ENCODE measurements at regions not wholly inside any gene's neighbourhood (a gene's known extent, or its start where the extent isn't known, plus 50 kb on each side); places are given as distances from the start of the nearest gene placed in this dataset.
A peak's percentile ranks its signal among the peaks of the same experiment; 100 is the strongest.

DNA sequence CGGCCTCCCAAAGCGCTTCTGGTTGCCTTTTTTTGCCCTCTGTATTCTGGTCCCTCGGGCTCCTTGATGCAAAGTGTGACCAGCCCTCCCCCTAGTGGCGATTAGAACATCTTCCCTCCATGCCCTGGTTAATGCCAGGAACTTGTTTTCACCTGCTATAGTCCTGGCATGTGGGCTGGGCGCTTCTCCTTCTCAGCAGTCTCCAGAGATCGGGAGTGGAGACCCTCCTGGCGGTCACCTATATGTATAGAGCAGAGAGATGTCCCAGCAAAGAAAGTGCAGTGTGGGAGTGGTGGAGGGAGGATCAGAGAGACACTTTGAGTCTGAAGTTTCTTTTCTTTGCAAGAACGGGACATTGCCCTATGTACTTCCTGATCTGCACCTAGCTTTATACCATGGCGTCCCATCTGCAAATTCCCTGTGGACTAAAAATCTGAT lies 264.1 kb downstream of the OTUD1 start:
- H3K27me3 ChIP-seq (ENCODE audit: low read depth, low read length) = no peaks in the 10 kb centered on the region
- H3K4me2 ChIP-seq (ENCODE audit: low read length) = peak overlapping the region; percentile 79
- peak overlapping the region; percentile 30; the same call in 1 of the 2 replicates for H3K9ac ChIP-seq (ENCODE audit: low read length)
- no peaks in the 10 kb centered on the region for H4K20me1 ChIP-seq (ENCODE audit: insufficient read depth, low read length)
- H3K4me1 ChIP-seq (ENCODE audit: low read length) = no peaks in the 10 kb centered on the region
- H3K9me3 ChIP-seq (ENCODE audit: insufficient read depth, low read length) = no peaks in the 10 kb centered on the region
- no peaks in the 10 kb centered on the region for H3K36me3 ChIP-seq (replicated peaks; ENCODE audit: low read depth, low read length)
- no peak overlapping the region for H3K27ac ChIP-seq (ENCODE audit: low read length)
- no peak for TF ChIP-seq EZH2phosphoT487 (IDR thresholded peaks at IDR 0.05; ENCODE audit: low read depth)
- TF ChIP-seq, protein P1, sequence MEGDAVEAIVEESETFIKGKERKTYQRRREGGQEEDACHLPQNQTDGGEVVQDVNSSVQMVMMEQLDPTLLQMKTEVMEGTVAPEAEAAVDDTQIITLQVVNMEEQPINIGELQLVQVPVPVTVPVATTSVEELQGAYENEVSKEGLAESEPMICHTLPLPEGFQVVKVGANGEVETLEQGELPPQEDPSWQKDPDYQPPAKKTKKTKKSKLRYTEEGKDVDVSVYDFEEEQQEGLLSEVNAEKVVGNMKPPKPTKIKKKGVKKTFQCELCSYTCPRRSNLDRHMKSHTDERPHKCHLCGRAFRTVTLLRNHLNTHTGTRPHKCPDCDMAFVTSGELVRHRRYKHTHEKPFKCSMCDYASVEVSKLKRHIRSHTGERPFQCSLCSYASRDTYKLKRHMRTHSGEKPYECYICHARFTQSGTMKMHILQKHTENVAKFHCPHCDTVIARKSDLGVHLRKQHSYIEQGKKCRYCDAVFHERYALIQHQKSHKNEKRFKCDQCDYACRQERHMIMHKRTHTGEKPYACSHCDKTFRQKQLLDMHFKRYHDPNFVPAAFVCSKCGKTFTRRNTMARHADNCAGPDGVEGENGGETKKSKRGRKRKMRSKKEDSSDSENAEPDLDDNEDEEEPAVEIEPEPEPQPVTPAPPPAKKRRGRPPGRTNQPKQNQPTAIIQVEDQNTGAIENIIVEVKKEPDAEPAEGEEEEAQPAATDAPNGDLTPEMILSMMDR (IDR thresholded peaks at IDR 0.05; ENCODE audit: low read depth, low read length) = peak; percentile 58
- H3K4me3 ChIP-seq (ENCODE audit: low read length) = peak overlapping the region; percentile 75
- H3K79me2 ChIP-seq (ENCODE audit: low read length) = no peaks in the 10 kb centered on the region
- peak overlapping the region; percentile 92 for H2AFZ ChIP-seq (ENCODE audit: low read depth, low read length)

DNA sequence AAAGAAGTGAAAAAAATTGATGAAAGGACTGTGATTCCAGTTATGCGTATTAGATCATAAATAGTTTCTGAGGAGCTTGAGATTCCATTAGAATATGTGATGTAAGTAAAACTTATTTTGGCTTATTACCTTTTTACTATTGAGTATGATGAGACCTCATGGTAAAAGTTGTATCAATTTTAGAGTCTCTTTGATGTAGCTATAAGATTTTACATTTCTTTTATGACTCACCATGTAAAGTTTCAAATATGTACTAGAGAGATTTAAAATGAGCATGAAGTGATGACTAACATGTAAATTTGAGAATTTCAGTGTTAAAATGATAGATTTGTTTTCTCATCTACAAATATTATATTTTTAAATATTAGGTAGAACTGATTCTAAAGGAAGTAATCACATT lies 276.5 kb downstream of the OTUD1 start:
- no peak overlapping the region for H3K27ac ChIP-seq (ENCODE audit: low read length)
- H3K4me1 ChIP-seq (ENCODE audit: low read length) = no peaks in the 10 kb centered on the region
- no peak overlapping the region for H3K4me2 ChIP-seq (ENCODE audit: low read length)
- no peak overlapping the region for H3K4me3 ChIP-seq (ENCODE audit: low read length)
- no peaks in the 10 kb centered on the region for H4K20me1 ChIP-seq (ENCODE audit: insufficient read depth, low read length)
- no peaks in the 10 kb centered on the region for H3K79me2 ChIP-seq (ENCODE audit: low read length)
- TF ChIP-seq, protein P1 (IDR thresholded peaks at IDR 0.05; ENCODE audit: low read depth, low read length) = no peak
- no peak for TF ChIP-seq EZH2phosphoT487 (IDR thresholded peaks at IDR 0.05; ENCODE audit: low read depth)
- H3K27me3 ChIP-seq (ENCODE audit: low read depth, low read length) = no peaks in the 10 kb centered on the region
- no peaks in the 10 kb centered on the region for H3K36me3 ChIP-seq (replicated peaks; ENCODE audit: low read depth, low read length)
- H2AFZ ChIP-seq (ENCODE audit: low read depth, low read length) = no peak overlapping the region
- H3K9ac ChIP-seq (ENCODE audit: low read length) = no peak overlapping the region
- no peaks in the 10 kb centered on the region for H3K9me3 ChIP-seq (ENCODE audit: insufficient read depth, low read length)

DNA sequence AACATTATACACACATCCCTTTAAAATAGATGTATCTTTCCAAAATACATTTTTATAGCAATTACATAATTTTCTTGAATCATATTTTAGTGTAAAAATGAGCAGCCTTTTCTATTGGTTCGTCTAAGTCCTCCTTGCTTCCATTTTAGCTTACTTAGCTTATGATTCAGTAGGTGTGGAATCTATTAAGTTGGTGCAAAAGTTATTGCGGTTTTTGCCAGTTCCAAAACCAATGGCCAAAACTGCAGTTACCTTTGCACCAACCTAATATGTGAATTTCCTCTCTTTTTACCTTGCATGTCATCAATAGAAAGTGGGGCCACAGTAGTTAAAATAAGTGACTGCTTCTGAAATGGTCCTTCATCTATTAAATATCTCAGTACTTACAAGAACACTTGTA lies 279.0 kb downstream of the OTUD1 start:
- Histone ChIP-seq H3K4me3 (ENCODE audit: low read length) (no peak overlapping the region), H2AFZ (ENCODE audit: low read depth, low read length) (no peak overlapping the region), H3K4me1 (ENCODE audit: low read length) (no peaks in the 10 kb centered on the region), H3K9ac (ENCODE audit: low read length) (no peak overlapping the region), H3K4me2 (ENCODE audit: low read length) (no peak overlapping the region), H3K79me2 (ENCODE audit: low read length) (no peaks in the 10 kb centered on the region), H3K9me3 (ENCODE audit: insufficient read depth, low read length) (no peaks in the 10 kb centered on the region), H3K27ac (ENCODE audit: low read length) (no peak overlapping the region), H4K20me1 (ENCODE audit: insufficient read depth, low read length) (no peaks in the 10 kb centered on the region), H3K27me3 (ENCODE audit: low read depth, low read length) (no peaks in the 10 kb centered on the region), H3K36me3 (replicated peaks; ENCODE audit: low read depth, low read length) (no peaks in the 10 kb centered on the region)
- TF ChIP-seq, protein P1 (IDR thresholded peaks at IDR 0.05; ENCODE audit: low read depth, low read length) = no peak
- TF ChIP-seq EZH2phosphoT487 (IDR thresholded peaks at IDR 0.05; ENCODE audit: low read depth) = no peak

DNA sequence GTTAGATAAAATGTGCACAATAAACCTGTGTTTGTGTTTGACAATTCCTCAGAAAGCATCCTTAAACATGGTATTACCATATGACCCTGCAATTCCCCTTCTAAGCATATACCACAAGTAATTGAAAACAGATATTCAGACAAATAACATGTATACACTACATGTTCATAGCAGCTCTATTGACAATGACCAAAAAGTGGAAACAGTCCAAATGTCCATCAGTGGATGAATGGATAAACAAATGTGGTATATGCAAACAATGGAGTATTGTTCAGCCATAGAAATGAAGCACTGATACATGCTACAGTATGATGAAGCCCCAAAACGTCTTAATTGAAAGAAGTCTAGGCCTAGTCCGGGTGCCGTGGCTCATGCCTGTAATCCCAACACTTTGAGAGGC lies 280.1 kb downstream of the OTUD1 start:
- no peak overlapping the region for H3K4me3 ChIP-seq (ENCODE audit: low read length)
- no peak overlapping the region for H2AFZ ChIP-seq (ENCODE audit: low read depth, low read length)
- no peak overlapping the region for H3K9ac ChIP-seq (ENCODE audit: low read length)
- no peak overlapping the region for H3K27ac ChIP-seq (ENCODE audit: low read length)
- no peaks in the 10 kb centered on the region for H3K27me3 ChIP-seq (ENCODE audit: low read depth, low read length)
- H3K4me2 ChIP-seq (ENCODE audit: low read length) = no peak overlapping the region
- H3K9me3 ChIP-seq (ENCODE audit: insufficient read depth, low read length) = no peaks in the 10 kb centered on the region
- H3K79me2 ChIP-seq (ENCODE audit: low read length) = no peaks in the 10 kb centered on the region
- H4K20me1 ChIP-seq (ENCODE audit: insufficient read depth, low read length) = no peaks in the 10 kb centered on the region
- TF ChIP-seq EZH2phosphoT487 (IDR thresholded peaks at IDR 0.05; ENCODE audit: low read depth) = no peak
- TF ChIP-seq, protein P1 (IDR thresholded peaks at IDR 0.05; ENCODE audit: low read depth, low read length) = no peak
- peaks cover 2% of the 10 kb centered on the region; the same call in 1 of the 2 replicates for H3K4me1 ChIP-seq (ENCODE audit: low read length)
- H3K36me3 ChIP-seq (replicated peaks; ENCODE audit: low read depth, low read length) = no peaks in the 10 kb centered on the region
